Breast epithelium (tissue), 3 donors: ENCODE measurements at regions not wholly inside any gene's neighbourhood (a gene's known extent, or its start where the extent isn't known, plus 50 kb on each side); places are given as distances from the start of the nearest gene placed in this dataset.

Experiments used
- POLR2A ChIP-seq: fragments of 450-650 bp; IDR thresholded peaks from one replicate; pipeline ENCODE4 v1.6.1; 2016; ENCODE audit warnings: antibody characterized with exemption, mild to moderate bottlenecking, moderate library complexity
- TF ChIP-seq, protein P1 (sequence below), 3 donors: fragments of 450-650 bp; IDR thresholded peaks; one replicate each; pipeline ENCODE4 v1.5.1; 2016 to 2017; ENCODE audit warnings: antibody characterized with exemption in 3 of 3, mild to moderate bottlenecking in 3 of 3, moderate library complexity in 3 of 3

DNA sequence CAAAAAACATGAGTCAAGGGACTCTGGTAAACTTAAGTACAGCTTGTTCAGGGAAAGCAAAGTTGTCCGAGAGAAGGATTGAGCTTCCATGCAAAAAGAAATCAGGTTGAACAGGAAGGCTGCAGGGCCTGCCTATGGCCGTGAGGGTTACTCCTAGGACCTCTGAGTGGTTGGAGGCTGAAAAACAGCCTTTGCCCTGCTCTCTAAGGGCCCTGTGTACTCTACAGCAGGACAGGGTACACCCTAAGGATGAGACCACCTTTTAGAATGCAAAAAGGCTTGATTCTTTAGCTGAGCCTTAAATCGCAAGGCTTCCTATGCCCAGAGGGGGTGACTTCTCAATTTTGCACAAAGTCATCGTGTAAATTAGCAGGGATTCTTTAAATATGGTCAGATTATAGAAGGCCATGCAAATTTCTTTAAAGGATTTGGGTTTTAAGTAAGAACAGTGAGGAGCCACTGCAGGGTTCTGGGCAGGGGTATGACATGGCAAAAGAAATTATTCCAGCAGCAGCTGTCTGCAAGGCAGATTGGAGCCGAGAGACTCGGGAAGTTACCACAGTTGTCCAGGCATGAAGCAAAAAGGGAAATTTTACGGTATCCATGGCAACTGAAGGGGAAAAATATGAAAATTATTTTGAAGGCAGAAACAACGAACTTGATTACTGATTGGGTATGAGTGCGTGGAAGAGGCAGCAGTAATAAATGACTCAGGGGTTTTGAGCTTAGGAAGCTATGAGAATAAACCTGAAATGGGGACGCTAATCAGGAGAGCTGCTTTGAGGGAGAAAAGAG, 91.8 kb downstream of the FAM76B start:
- no peak for TF ChIP-seq POLR2A
- TF ChIP-seq, protein P1, sequence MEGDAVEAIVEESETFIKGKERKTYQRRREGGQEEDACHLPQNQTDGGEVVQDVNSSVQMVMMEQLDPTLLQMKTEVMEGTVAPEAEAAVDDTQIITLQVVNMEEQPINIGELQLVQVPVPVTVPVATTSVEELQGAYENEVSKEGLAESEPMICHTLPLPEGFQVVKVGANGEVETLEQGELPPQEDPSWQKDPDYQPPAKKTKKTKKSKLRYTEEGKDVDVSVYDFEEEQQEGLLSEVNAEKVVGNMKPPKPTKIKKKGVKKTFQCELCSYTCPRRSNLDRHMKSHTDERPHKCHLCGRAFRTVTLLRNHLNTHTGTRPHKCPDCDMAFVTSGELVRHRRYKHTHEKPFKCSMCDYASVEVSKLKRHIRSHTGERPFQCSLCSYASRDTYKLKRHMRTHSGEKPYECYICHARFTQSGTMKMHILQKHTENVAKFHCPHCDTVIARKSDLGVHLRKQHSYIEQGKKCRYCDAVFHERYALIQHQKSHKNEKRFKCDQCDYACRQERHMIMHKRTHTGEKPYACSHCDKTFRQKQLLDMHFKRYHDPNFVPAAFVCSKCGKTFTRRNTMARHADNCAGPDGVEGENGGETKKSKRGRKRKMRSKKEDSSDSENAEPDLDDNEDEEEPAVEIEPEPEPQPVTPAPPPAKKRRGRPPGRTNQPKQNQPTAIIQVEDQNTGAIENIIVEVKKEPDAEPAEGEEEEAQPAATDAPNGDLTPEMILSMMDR (IDR thresholded peaks at IDR 0.05) = no peak
